HG03108 (cell line): ENCODE measurements at regions not wholly inside any gene's neighbourhood (a gene's known extent, or its start where the extent isn't known, plus 50 kb on each side); places are given as distances from the start of the nearest gene placed in this dataset.

Experiments used
- ATAC-seq: cut with Tn5 transposase; IDR thresholded peaks from one replicate; pipeline ENCODE4 v1.9.1; 2021; ENCODE audit warnings: moderate library complexity; ENCODE audit not compliant: unreplicated experiment

GRCh38 chr12:67211494-67211893 is 57.7 kb upstream of the CAND1 start:
- no peak for ATAC-seq

- ATAC-seq: no peak
Measured at GRCh38 chr12:67217647-67218046, 51.5 kb upstream of the CAND1 start.
